Effector CD4-positive, alpha-beta T cell (primary cell): ENCODE measurements at regions not wholly inside any gene's neighbourhood (a gene's known extent, or its start where the extent isn't known, plus 50 kb on each side); places are given as distances from the start of the nearest gene placed in this dataset.

Source experiments
- DNase-seq: peaks from one replicate; pipeline ENCODE4 v3.0.0-alpha.2; 2020

- no peak for DNase-seq
Measured at GRCh38 chr2:9135822-9136558, 70.6 kb upstream of the ASAP2 start.

- no peak for DNase-seq
Measured at GRCh38 chr2:9127316-9127715, 79.3 kb upstream of the ASAP2 start.

DNA sequence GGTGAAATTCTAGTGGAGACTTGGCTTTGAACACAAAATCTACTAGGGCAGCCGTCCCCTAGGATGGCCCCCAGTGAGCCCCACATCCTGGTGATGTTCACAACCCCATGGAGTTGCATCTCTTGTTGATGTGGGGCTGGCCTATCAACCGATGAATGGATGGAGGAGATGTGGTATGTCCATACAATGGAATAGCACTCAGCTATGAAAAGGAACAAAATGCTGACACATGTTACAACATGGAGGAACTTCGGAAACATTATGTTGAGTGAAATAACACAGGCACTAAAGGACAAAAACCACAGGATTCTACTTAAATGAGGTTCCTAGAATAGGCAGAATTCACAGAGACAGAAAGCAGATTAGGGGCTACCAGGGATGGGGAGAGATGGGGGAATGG lies 80.1 kb upstream of the ASAP2 start:
- DNase-seq, result no peak

GRCh38 chr2:9124231-9124741 lies 82.3 kb upstream of the ASAP2 start:
- DNase-seq, result no peak

- no peak for DNase-seq
Measured at GRCh38 chr2:9123069-9123468, 83.5 kb upstream of the ASAP2 start.

DNA sequence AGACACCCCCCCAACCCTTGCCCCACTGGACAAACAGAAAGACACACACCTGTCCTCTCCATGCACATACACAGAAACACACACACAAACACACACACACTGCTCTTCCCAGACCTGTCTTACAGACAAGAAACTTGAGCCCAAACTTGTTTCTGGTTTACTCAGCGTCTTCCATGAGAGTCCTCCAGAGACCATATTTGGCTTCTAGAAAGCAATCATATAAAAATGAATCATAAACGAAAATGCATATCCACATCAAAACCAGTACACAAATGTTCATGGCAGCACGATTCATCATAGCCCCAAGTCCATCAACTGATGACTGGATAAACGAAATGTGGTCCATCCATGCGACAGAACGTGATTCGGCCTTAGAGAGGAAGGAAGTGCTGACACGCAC lies 84.2 kb upstream of the ASAP2 start:
- no peak for DNase-seq

GRCh38 chr2:9118383-9118960 lies 88.1 kb upstream of the ASAP2 start:
- no peak for DNase-seq

GRCh38 chr2:9115229-9115628 lies 91.4 kb upstream of the ASAP2 start:
- DNase-seq, result no peak

DNA sequence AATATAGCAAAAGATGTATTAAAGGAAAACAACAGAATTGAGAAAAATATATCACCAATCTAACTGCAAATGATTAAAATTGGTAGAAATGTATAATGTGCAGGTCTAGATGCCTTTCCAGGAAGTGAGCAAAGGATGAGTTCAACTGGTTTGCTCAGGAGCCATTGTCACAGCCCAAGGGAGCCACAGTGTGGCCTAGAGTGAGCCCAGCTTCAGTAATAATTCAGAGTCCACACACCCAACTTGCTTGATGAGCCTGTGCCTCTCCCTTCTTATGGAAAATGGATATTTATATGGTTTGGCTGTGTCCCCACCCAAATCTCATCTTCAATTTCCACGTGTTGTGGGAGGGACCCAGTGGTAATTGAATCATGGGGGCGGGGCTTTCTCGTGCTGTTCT lies 92.2 kb upstream of the ASAP2 start:
- DNase-seq, result no peak

DNA sequence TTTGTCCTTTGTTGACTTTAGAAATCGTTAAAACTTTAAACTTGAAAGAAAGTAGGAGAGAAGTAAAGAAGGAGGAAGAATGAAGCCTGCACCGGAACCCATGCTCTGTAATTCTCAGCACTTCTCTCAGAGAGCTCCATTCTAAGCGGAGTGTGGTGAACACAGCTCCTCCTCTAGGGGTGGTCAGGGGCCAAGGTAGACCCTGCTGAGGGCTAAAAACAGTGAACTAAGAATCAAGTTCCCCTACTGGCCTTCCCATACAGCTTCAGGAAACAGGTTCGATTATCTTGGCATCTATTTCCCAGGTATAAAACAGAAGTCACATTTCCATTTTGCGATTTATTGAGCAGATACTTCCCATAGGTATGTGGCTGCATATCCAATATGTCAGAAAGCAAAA lies 92.7 kb upstream of the ASAP2 start:
- DNase-seq, result no peak

- DNase-seq, result no peak
Measured at GRCh38 chr2:9113262-9113661, 93.3 kb upstream of the ASAP2 start.

DNA sequence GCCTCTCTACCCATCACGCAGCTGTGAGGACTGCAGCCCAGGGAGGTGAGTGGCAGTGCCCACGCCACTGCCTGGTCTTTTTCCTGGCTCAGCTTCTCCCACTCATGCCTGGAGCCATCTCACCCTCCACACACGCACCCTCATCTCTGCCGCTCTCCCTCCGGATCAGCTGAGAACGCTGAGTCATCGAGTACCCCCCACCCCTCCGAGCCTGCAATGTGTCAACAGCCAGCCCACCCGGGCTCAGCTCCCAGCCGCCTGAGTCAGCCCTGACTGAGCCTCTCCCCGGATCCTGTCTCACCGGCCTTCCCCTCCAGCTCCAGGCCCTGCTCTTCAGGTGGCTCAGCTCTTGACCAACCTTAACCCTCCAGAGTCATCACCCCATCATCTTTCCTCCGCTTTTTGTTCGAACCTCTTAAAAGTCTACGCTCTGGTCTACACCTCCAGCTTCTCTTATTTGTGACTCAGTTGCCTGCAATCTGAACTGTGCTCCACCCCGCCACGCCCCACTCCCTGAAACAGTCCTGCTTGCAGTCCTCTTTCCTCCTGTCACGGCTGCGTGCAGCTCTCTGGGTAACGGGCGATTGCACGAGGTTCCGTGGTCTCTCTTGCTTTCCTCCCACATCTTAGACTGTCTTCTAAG lies 94.4 kb upstream of the ASAP2 start:
- no peak for DNase-seq

DNA sequence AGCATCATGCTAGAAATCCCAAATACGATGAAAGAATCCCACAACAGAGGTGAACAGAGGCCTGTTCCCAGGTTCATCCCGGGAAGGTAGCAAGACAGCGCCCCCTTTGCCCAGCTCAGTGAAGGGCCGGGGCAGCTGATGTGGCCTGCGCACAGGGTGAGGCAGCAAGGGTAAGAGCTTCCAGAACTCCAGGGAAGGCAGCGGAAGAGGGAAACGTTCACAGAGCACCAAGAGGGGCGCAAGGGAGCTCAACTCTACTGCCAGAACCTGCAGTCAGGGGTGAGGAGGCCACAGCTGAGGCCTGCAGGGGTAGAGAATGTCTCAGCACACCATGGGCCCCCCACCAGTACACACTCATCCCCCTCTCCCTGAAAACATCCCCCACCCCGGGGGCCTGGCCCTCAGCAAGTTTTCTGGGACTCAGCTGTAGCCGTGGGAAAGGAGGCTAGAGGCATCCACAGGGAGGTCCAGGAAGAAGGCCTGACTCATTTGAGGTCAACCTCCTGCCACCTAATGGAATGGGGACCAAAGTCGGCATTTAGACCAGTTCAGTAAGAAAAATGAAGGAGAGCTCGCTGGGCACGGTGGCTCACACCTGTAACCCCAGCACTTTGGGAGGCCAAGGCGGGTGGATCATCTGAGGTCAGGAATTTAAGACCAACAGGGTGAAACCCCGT lies 95.6 kb upstream of the ASAP2 start:
- DNase-seq, result no peak

DNA sequence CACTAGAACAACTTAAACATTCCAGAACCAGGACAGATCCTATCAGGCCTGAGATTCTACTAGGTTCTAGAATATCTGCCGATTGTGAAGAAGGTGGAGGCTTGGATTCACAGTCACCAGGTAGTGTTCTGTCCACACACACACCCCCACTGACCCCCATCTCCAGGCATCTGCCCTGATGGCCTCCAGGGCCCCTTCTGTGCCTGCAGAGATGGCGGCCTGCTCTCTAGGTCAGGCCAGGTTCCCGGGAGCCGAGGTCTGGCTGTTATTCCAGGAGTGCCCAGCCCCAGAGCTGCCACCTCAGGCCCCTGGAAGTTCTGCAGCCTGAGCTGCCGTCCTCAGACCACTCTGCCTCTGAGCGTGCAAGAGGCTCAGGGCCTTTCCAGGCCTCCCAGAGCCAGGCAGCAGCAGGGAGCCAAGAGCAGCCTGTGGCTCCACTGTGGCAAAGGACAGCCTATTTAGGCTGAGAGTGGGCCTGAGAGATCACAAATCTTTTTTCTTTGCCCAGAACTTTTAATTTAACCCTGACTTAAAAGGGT lies 96.2 kb upstream of the ASAP2 start:
- no peak for DNase-seq

- no peak for DNase-seq
Measured at GRCh38 chr2:9109871-9110270, 96.7 kb upstream of the ASAP2 start.

DNA sequence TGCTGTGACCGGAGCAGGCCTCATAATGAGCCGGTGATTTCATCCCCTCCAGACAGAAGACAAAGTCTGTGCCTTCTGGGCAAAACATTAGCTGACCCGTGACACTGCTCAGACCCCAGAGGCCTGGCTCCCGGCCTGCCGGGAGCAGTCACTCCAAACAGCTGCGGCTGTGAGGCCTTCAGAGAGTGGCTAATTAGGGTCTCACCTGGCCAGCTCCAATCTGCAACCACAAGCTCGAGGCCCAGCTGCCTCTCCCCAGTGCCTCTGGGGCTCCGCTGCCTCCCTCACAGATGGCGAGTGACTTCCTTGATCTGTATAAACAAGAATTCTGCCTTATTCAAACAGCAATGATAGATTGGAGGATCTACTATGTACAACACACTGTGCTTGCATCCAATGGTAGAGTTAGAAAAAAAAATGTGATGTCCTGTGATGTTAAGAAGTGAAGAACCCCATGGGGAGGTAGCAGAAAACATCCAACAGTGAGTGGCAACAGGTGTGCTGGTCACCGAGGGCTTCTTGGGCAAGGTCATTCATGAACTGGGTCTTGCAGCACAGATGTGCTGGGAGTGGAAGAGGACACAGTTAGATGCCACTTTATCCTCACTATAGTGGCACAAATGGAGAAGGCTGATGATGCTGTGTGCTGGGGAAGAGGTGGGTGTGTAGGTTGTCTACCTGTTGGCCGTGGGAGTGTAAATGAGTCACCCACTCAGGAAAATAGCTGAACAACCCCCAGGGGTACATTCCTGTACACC lies 98.2 kb upstream of the ASAP2 start:
- DNase-seq, result no peak

- DNase-seq, result no peak
Measured at GRCh38 chr2:9107168-9108025, 99.2 kb upstream of the ASAP2 start.

GRCh38 chr2:9106338-9107167 lies 100.1 kb upstream of the ASAP2 start:
- DNase-seq, result no peak

GRCh38 chr2:9105601-9106337 lies 100.8 kb upstream of the ASAP2 start:
- DNase-seq, result no peak
